NT2/D1 (cell line): ENCODE measurements at regions not wholly inside any gene's neighbourhood (a gene's known extent, or its start where the extent isn't known, plus 50 kb on each side); places are given as distances from the start of the nearest gene placed in this dataset.

Experiments used
- DNase-seq: peaks from one replicate; pipeline ENCODE4 v3.0.0-alpha.2; 2011; ENCODE audit warnings: low read depth, low spot score
- H3K27me3 ChIP-seq: 2 replicates; pipeline ENCODE4 v1.6.0; 2011; ENCODE audit warnings: mild to moderate bottlenecking; ENCODE audit not compliant: insufficient read length, insufficient read depth
- H3K36me3 ChIP-seq: 2 replicates; pipeline ENCODE4 v1.6.1; 2011; ENCODE audit warnings: mild to moderate bottlenecking, low read length, mixed read lengths; ENCODE audit not compliant: insufficient read depth, insufficient read length
- H3K4me1 ChIP-seq: 2 replicates; pipeline ENCODE4 v1.5.1; 2011; ENCODE audit not compliant: insufficient read depth, insufficient read length
- H3K4me3 ChIP-seq: 2 replicates; pipeline ENCODE4 v1.5.1; 2011; ENCODE audit warnings: low read depth; ENCODE audit not compliant: insufficient read length
- H3K9ac ChIP-seq: 2 replicates; pipeline ENCODE4 v1.6.0; 2011; ENCODE audit warnings: low read depth; ENCODE audit not compliant: insufficient read length
- H3K9me3 ChIP-seq: 2 replicates; pipeline ENCODE4 v1.5.1; 2011; ENCODE audit warnings: mild to moderate bottlenecking, low read length; ENCODE audit not compliant: insufficient read depth
- SUZ12 ChIP-seq: IDR thresholded peaks from 2 replicates; pipeline ENCODE4 v1.6.1; 2011; ENCODE audit not compliant: insufficient read length, insufficient read depth; ENCODE audit errors: extremely low read depth
- YY1 ChIP-seq: IDR thresholded peaks from 2 replicates; pipeline ENCODE4 v1.6.1; 2011; ENCODE audit not compliant: insufficient read length, insufficient read depth
- ZNF274 ChIP-seq: IDR thresholded peaks from 2 replicates; pipeline ENCODE4 v1.6.1; 2011; ENCODE audit warnings: mild to moderate bottlenecking, low read depth, low read length

DNA sequence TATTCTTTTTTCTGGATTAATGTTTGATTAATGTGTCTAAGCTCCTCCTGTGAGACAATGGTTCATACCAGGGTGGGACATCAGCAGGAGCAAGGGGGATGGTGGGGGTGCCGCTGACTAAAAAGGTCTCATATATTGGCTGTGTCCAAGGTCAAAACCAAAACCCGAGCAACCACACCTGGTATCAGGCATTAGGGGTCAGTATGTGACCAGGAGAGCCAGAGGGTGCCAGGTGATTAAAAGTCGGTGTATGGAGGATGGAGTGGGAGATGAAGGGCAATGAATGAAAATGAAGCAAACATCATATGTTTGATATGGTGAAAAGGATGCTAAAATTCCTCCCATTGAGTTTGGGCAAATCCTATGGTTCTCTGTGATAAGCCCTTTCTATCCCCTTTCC lies 118.0 kb downstream of the MIAT start:
- Histone ChIP-seq H3K27me3 (peaks cover 7% of the 10 kb centered on the region), H3K4me1 (peaks cover 7% of the 10 kb centered on the region)
- no peak for DNase-seq

DNA sequence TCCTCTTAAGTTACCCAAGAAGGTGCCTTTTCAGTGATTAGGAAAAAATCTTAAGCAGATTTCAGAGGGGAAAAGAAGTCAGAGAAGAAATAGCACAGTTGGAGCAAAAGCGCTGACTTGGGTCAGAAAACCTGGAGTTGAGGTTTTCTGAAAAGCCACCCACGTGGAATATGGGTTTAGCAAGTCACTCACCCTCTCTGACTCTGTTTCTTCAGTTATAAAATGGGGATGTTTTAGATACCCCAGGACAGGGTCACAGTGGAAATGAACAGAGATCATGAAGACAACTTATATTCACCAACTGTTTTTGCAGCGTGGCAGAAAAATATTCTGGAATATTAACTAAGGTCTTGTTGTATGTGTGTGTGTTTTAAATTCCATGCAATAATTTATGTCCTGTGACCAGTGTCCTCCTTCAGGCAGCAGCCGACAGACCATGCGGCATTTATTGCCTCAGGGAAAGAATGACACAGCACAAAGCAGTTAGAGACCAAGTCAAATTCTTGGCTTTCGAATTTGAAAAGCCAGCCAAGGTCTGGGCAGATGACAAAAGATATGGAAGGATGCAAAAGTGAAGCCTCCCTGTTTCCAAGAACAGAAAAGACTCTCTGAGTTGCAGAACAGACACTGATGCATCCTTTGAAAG lies 119.9 kb downstream of the MIAT start:
- H3K4me3 ChIP-seq: no peak overlapping the region
- peaks cover 31% of the 10 kb centered on the region; the same call in 1 of the 2 replicates for H3K9me3 ChIP-seq
- peaks cover 8% of the 10 kb centered on the region for H3K27me3 ChIP-seq
- DNase-seq: peak; percentile 78
- no peak for TF ChIP-seq ZNF274
- TF ChIP-seq SUZ12: no peak
- TF ChIP-seq YY1: no peak
- H3K4me1 ChIP-seq: peaks cover 10% of the 10 kb centered on the region
- no peak overlapping the region for H3K9ac ChIP-seq
- peaks cover 10% of the 10 kb centered on the region for H3K36me3 ChIP-seq

More for the DNA sequence above, 118.0 kb downstream of the MIAT start:
- H3K36me3 ChIP-seq: peaks cover 10% of the 10 kb centered on the region
- no peak overlapping the region for H3K9ac ChIP-seq
- no peak for TF ChIP-seq SUZ12
- TF ChIP-seq YY1: no peak
- no peak for TF ChIP-seq ZNF274
- H3K4me3 ChIP-seq: no peak overlapping the region
- peaks cover 30% of the 10 kb centered on the region; the same call in 1 of the 2 replicates for H3K9me3 ChIP-seq

DNA sequence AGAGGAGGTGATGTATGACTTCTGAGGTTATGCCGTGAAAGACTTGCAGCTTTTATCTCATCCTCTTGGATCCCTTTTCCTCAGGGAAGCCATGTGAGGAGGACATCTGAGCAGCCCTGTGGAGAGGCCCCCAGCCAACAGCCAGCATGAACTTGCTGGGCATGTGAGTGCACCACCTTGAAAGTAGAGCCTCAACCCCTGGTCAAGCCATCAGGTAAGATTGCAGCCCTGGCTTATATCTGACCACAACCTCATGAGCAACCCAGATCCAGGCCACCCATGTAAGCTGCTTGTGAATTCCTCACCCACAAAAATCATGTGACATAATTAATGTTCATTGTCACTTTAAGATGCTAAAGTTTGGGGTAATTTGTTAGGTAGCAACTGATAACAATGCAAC lies 121.0 kb downstream of the MIAT start:
- no peak overlapping the region for H3K4me3 ChIP-seq
- H3K9ac ChIP-seq: no peak overlapping the region
- TF ChIP-seq ZNF274 (no peak), SUZ12 (no peak), YY1 (no peak)
- H3K36me3 ChIP-seq: peaks cover 10% of the 10 kb centered on the region
- H3K4me1 ChIP-seq: peaks cover 10% of the 10 kb centered on the region
- no peak for DNase-seq
- H3K9me3 ChIP-seq: peaks cover 40% of the 10 kb centered on the region; the same call in 1 of the 2 replicates
- H3K27me3 ChIP-seq: peaks cover 14% of the 10 kb centered on the region

DNA sequence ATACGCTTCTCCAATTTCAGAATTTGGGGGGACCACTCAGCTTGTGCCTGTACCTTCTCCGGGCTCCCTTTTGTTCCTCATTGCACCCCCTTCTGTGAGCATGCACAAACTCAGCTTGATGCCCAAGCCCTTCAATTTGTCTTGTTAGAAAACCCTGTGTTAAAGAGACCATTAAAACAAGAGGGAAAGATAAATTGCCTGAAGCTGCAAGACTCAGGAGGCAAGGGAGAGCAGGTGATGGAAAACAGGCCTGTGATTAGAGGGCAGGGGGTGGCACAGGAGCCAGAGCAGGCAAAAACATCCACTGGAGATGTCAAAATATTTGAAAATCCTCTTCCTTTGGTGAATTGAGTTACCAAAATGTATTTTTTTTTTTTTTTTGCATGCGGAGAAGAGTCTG lies 121.7 kb downstream of the MIAT start:
- peaks cover 10% of the 10 kb centered on the region for H3K36me3 ChIP-seq
- peaks cover 10% of the 10 kb centered on the region for H3K4me1 ChIP-seq
- peaks cover 40% of the 10 kb centered on the region; the same call in 1 of the 2 replicates for H3K9me3 ChIP-seq
- no peak for TF ChIP-seq ZNF274
- no peak for TF ChIP-seq YY1
- no peak for TF ChIP-seq SUZ12
- H3K4me3 ChIP-seq: no peak overlapping the region
- peaks cover 14% of the 10 kb centered on the region for H3K27me3 ChIP-seq
- no peak for DNase-seq
- H3K9ac ChIP-seq: no peak overlapping the region

DNA sequence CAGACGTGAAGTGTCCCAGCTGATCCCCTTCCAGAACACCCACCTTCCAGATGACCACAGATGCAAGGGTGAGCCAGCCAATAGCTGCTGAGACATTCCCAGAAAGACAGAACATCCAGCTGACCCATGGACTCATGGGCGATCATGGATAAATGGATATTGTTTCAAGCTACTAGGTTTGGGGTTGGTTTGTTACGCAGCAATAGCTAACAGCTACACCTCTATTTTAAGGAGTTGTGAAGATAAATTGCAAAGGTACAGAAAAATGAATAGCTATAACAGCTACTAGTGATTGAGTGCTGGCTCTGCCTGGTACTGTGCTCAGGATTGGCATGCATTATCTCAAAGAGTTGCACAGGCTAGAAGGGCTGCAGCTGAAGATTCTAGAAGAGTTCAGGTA lies 122.5 kb downstream of the MIAT start:
- Histone ChIP-seq H3K4me1 (peaks cover 10% of the 10 kb centered on the region), H3K36me3 (peaks cover 10% of the 10 kb centered on the region), H3K9ac (peak overlapping the region; percentile 18), H3K27me3 (peaks cover 14% of the 10 kb centered on the region), H3K9me3 (peaks cover 34% of the 10 kb centered on the region; the same call in 1 of the 2 replicates), H3K4me3 (no peak overlapping the region)
- no peak for DNase-seq
- no peak for TF ChIP-seq ZNF274
- no peak for TF ChIP-seq YY1
- TF ChIP-seq SUZ12: no peak

DNA sequence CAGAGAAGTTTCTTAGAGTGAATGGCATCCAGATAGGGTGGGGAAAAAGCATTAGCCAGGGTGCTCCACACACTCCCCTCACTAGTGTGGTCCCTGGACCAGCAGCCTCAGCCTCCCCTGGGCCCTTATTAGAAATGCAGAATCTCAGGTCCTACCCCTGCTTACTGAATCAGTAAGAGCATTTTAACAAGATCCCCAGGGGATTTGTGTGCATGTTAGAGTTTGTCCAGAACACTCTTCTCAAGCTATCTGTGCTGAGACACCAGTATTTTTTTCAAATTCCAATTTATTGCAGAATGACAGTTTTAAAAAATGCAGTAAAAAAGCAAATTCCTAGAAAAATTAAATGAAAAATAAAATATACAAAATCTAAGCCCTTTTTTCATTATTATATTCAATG lies 123.1 kb downstream of the MIAT start:
- TF ChIP-seq ZNF274 (no peak), YY1 (no peak), SUZ12 (no peak)
- peaks cover 10% of the 10 kb centered on the region for H3K36me3 ChIP-seq

DNA sequence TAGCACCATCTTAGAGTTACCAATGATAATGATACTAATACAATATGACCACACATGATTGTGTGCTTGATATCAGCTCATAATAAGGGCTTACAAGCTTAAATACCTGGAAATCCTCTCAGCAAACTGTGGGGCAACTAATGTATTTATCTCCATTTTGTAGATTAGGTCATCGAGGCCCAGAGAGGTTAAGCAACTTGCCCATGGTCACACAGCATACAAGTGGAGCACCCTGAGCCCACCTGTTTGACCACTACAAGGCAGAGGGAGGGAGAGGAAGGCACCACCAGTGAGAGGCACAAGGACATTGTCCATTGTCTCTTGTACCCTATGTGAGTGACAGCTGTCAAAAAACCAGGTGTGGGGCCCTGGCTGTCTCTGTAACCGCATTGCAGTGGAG lies 123.7 kb downstream of the MIAT start:
- Histone ChIP-seq H3K36me3 (peaks cover 10% of the 10 kb centered on the region), H3K27me3 (peaks cover 14% of the 10 kb centered on the region), H3K9me3 (peaks cover 22% of the 10 kb centered on the region; the same call in 1 of the 2 replicates), H3K9ac (no peak overlapping the region), H3K4me3 (no peak overlapping the region), H3K4me1 (peaks cover 10% of the 10 kb centered on the region)
- TF ChIP-seq ZNF274: no peak
- no peak for TF ChIP-seq SUZ12
- no peak for TF ChIP-seq YY1
- DNase-seq: no peak

More for the DNA sequence above, 123.1 kb downstream of the MIAT start:
- Histone ChIP-seq H3K4me3 (no peak overlapping the region), H3K9me3 (peaks cover 28% of the 10 kb centered on the region; the same call in 1 of the 2 replicates), H3K4me1 (peaks cover 10% of the 10 kb centered on the region), H3K9ac (no peak overlapping the region), H3K27me3 (peaks cover 14% of the 10 kb centered on the region)
- no peak for DNase-seq
